NB4 (cell line): ENCODE measurements at regions not wholly inside any gene's neighbourhood (a gene's known extent, or its start where the extent isn't known, plus 50 kb on each side); places are given as distances from the start of the nearest gene placed in this dataset.
"Not testable (repeated sequence)": the region's sequence is repeated elsewhere in the genome, so short reads cannot be mapped to it uniquely, and the experiment has no call there.

Experiments
- DNase-seq: peaks from one replicate; pipeline ENCODE4 v3.0.0; 2010; ENCODE audit warnings: low read depth
- H3K4me3 ChIP-seq: one replicate; pipeline ENCODE4 v1.5.1; 2011; ENCODE audit warnings: mild to moderate bottlenecking, low read depth, low read length, moderate library complexity
- CTCF ChIP-seq: IDR thresholded peaks from one replicate; pipeline ENCODE4 v1.5.1; 2012; ENCODE audit warnings: low read depth, low read length
- MYC ChIP-seq: IDR thresholded peaks from 2 replicates; pipeline ENCODE4 v1.6.1; 2011; ENCODE audit warnings: low read depth, low read length
- POLR2A ChIP-seq: IDR thresholded peaks from 2 replicates; pipeline ENCODE4 v1.6.1; 2011; ENCODE audit warnings: mild to moderate bottlenecking; ENCODE audit not compliant: insufficient read length; ENCODE audit errors: extremely low read depth
- TF ChIP-seq, protein P1 (sequence below): IDR thresholded peaks from 2 replicates; pipeline ENCODE4 v1.6.1; 2011; ENCODE audit warnings: low read depth, low read length

DNA sequence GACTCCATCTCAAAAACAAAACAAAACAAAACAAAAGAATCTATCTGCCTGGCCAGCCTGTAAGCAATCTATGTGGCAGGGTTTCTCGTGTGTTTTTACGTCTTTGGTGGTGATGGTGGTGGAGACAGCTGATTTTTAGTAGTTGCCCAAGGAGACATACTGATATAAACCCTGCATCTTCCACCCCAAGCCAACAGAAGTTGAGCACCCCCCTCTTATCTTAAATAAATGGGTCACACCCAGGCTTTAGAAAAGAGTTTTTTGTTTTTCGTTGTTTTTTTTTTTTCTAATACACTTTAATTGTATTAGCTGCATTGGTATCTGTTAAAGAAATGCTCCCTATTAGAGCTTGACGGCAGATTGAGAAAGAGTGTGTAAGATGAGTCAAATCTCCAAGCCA, 134.7 kb downstream of the GLUL start:
- no peak overlapping the region for H3K4me3 ChIP-seq
- DNase-seq = no peak
- no peak for TF ChIP-seq MYC
- TF ChIP-seq, protein P1, sequence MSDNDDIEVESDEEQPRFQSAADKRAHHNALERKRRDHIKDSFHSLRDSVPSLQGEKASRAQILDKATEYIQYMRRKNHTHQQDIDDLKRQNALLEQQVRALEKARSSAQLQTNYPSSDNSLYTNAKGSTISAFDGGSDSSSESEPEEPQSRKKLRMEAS = no peak
- no peak for TF ChIP-seq POLR2A
- no peak for TF ChIP-seq CTCF

- no peak overlapping the region for H3K4me3 ChIP-seq
- TF ChIP-seq POLR2A (no peak), MYC (no peak), CTCF (no peak)
- TF ChIP-seq, protein P1 = no peak
- no peak for DNase-seq
Measured at GRCh38 chr1:182255494-182255893, 136.1 kb downstream of the GLUL start.

DNA sequence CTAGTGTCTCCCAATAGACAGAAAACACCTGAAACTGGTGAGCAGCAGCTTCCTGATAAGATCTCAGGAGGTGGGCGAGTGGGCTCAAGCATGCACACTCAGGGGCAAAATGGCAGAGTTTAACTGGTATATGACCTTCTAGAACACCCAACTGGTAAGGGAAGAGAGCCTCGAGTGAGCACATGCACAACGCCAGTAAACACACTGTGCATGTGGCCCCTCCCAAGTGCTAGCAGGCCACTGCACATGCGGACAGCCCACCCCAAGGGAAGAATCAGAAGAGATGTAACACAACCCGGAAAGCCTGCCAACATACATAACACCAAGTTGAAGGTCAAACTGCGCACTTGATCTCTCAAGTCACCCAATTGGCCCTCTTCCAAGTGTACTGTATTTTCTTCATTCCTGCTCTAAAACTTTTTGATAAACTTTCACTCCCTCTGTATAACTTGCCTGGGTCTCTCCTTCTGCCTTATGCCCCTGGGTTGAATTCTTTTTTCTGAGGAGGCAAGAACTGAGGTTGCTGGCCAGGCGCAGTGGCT, 138.2 kb downstream of the GLUL start:
- DNase-seq = no peak

GRCh38 chr1:182251561-182251960, 140.0 kb downstream of the GLUL start:
- no peak for DNase-seq
- TF ChIP-seq CTCF (no peak), POLR2A (no peak), MYC (no peak)
- TF ChIP-seq, protein P1 = no peak
- H3K4me3 ChIP-seq = no peak overlapping the region

More for the DNA sequence above, 138.2 kb downstream of the GLUL start:
- TF ChIP-seq, protein P1 = no peak
- TF ChIP-seq POLR2A = no peak
- no peak overlapping the region for H3K4me3 ChIP-seq

DNA sequence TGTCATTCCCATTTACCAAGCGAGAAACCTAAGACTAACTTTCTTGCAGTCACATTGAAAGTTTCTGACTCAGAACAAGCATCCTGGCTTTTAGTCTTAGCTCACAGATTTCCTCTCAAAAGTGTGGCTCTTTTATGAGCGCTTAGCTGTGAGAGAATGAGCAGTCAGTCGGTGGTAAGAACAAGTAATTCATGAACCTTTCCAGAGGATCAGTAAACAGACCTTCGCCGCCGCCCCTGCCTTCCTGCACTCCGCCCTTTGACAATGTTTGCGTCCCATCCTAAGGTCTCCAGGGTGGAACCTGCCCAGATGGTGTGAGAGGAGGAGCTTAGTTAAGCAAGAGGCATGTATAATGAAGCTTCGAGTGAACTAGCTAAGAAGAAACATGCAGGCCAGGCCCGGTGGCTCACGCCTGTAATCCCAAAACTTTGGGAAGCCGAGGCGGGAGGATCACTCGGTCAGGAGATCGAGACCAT, 142.4 kb downstream of the GLUL start:
- no peak overlapping the region for H3K4me3 ChIP-seq
- DNase-seq = no peak
- TF ChIP-seq, protein P1 = no peak
- TF ChIP-seq CTCF = no peak

DNA sequence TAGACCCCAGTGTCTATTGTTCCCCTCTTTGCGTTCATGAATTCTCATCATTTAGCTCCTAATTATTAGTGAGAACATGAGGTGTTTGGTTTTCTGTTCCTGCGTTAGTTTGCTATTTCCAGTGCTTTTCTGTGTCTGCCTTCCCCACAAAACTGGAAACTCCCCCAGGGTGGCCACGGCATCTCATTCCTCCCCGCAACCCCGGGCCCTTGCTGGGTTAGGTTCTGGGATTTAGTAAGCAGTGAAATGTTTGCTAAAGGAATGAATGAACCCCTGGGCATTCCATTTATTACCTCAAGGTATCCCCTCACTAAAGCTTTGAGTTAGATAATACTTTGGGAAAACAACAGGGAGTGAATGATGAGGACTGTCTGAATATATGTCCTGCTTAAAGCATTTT, 142.9 kb downstream of the GLUL start:
- TF ChIP-seq, protein P1 = no peak
- TF ChIP-seq MYC (no peak), CTCF (no peak), POLR2A (no peak)
- no peak overlapping the region for H3K4me3 ChIP-seq
- no peak for DNase-seq

- not testable (repeated sequence) for H3K4me3 ChIP-seq, DNase-seq
Measured at GRCh38 chr1:182247813-182248212, 143.8 kb downstream of the GLUL start.
